ENCODE measurements at regions not wholly inside any gene's neighbourhood (a gene's known extent, or its start where the extent isn't known, plus 50 kb on each side); places are given as distances from the start of the nearest gene placed in this dataset.

DNA sequence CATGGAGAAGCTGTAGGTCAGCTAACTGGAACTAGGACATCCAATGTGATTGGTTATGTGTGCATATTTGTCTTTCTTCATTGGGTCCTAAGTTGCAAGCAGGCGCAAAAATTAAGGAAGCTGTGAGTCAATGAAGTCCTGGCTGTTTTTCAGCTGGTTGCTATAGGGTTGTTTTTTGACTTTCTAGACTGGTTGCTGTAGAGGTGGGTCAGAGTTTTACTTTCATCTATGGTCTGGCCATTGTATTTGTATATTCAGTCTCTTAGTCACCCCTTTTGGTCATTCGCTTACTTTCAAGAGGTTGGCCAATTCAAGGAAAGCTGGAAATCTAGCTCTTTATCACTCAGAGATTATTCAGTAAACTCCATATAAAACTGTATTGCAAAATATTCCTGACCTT, 62.0 kb upstream of the AMZ2 start:
- H3K4me3 ChIP-seq (ENCODE audit: low read length): no peak overlapping the region
- no peak for DNase-seq (ENCODE audit: low read depth)
- TF ChIP-seq, protein P1, sequence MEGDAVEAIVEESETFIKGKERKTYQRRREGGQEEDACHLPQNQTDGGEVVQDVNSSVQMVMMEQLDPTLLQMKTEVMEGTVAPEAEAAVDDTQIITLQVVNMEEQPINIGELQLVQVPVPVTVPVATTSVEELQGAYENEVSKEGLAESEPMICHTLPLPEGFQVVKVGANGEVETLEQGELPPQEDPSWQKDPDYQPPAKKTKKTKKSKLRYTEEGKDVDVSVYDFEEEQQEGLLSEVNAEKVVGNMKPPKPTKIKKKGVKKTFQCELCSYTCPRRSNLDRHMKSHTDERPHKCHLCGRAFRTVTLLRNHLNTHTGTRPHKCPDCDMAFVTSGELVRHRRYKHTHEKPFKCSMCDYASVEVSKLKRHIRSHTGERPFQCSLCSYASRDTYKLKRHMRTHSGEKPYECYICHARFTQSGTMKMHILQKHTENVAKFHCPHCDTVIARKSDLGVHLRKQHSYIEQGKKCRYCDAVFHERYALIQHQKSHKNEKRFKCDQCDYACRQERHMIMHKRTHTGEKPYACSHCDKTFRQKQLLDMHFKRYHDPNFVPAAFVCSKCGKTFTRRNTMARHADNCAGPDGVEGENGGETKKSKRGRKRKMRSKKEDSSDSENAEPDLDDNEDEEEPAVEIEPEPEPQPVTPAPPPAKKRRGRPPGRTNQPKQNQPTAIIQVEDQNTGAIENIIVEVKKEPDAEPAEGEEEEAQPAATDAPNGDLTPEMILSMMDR (conservative IDR thresholded peaks at IDR 0.05; ENCODE audit: low read depth, low read length): no peak

GRCh38 chr17:68190495-68190894, 57.3 kb upstream of the AMZ2 start:
- no peak for DNase-seq (ENCODE audit: low read depth)
- TF ChIP-seq, protein P1 (conservative IDR thresholded peaks at IDR 0.05; ENCODE audit: low read depth, low read length): no peak
- no peak overlapping the region for H3K4me3 ChIP-seq (ENCODE audit: low read length)

- no peak for DNase-seq (ENCODE audit: low read depth)
- no peak overlapping the region for H3K4me3 ChIP-seq (ENCODE audit: low read length)
- TF ChIP-seq, protein P1 (conservative IDR thresholded peaks at IDR 0.05; ENCODE audit: low read depth, low read length): no peak
Measured at GRCh38 chr17:68195667-68196393, 52.0 kb upstream of the AMZ2 start.

- TF ChIP-seq, protein P1 (conservative IDR thresholded peaks at IDR 0.05; ENCODE audit: low read depth, low read length): no peak
- H3K4me3 ChIP-seq (ENCODE audit: low read length): no peak overlapping the region
Measured at GRCh38 chr17:68196394-68197090, 51.3 kb upstream of the AMZ2 start.

GRCh38 chr17:68197091-68197996, 50.5 kb upstream of the AMZ2 start:
- H3K4me3 ChIP-seq (ENCODE audit: low read length): no peak overlapping the region
- DNase-seq (ENCODE audit: low read depth): no peak
- TF ChIP-seq, protein P1 (conservative IDR thresholded peaks at IDR 0.05; ENCODE audit: low read depth, low read length): no peak

More at GRCh38 chr17:68196394-68197090, 51.3 kb upstream of the AMZ2 start:
- DNase-seq (ENCODE audit: low read depth): no peak

- TF ChIP-seq, protein P1 (conservative IDR thresholded peaks at IDR 0.05; ENCODE audit: low read depth, low read length): no peak
- DNase-seq (ENCODE audit: low read depth): no peak
- no peak overlapping the region for H3K4me3 ChIP-seq (ENCODE audit: low read length)
Measured at GRCh38 chr17:68197997-68198930, 49.6 kb upstream of the AMZ2 start.
